ENCODE measurements at regions not wholly inside any gene's neighbourhood (a gene's known extent, or its start where the extent isn't known, plus 50 kb on each side); places are given as distances from the start of the nearest gene placed in this dataset.

GRCh38 chr1:232271991-232272589 lies 357.8 kb downstream of the SIPA1L2 start:
- DNase-seq: peak; percentile 68

- no peak for DNase-seq
These were observed 358.6 kb downstream of the SIPA1L2 start for GRCh38 chr1:232271299-232271698.

- no peak for DNase-seq
These were observed 359.9 kb downstream of the SIPA1L2 start for GRCh38 chr1:232269988-232270387.

GRCh38 chr1:232267837-232268598 lies 361.9 kb downstream of the SIPA1L2 start:
- DNase-seq: no peak

- DNase-seq: no peak
These were observed 362.7 kb downstream of the SIPA1L2 start for GRCh38 chr1:232267092-232267836.

- DNase-seq: no peak
These were observed 366.5 kb downstream of the SIPA1L2 start for GRCh38 chr1:232263452-232263851.

- no peak for DNase-seq
These were observed 366.9 kb downstream of the SIPA1L2 start for GRCh38 chr1:232262991-232263390.

- no peak for DNase-seq
These were observed 369.1 kb downstream of the SIPA1L2 start for GRCh38 chr1:232260861-232261260.

GRCh38 chr1:232260045-232260444 lies 369.9 kb downstream of the SIPA1L2 start:
- DNase-seq: no peak

GRCh38 chr1:232259333-232259732 lies 370.6 kb downstream of the SIPA1L2 start:
- no peak for DNase-seq

GRCh38 chr1:232252546-232253118 lies 377.3 kb downstream of the SIPA1L2 start:
- no peak for DNase-seq

GRCh38 chr1:232250838-232251237 lies 379.1 kb downstream of the SIPA1L2 start:
- DNase-seq: no peak

- DNase-seq: no peak
These were observed 379.8 kb downstream of the SIPA1L2 start for GRCh38 chr1:232249861-232250777.

GRCh38 chr1:232249339-232249738 lies 380.6 kb downstream of the SIPA1L2 start:
- no peak for DNase-seq

- DNase-seq: no peak
These were observed 381.6 kb downstream of the SIPA1L2 start for GRCh38 chr1:232248276-232248820.

- no peak for DNase-seq
These were observed 382.3 kb downstream of the SIPA1L2 start for GRCh38 chr1:232247669-232248068.

GRCh38 chr1:232244426-232244825 lies 385.5 kb downstream of the SIPA1L2 start:
- no peak for DNase-seq

- no peak for DNase-seq
These were observed 389.9 kb downstream of the SIPA1L2 start for GRCh38 chr1:232239998-232240397.

GRCh38 chr1:232239522-232239921 lies 390.4 kb downstream of the SIPA1L2 start:
- no peak for DNase-seq

GRCh38 chr1:232238009-232238408 lies 391.9 kb downstream of the SIPA1L2 start:
- no peak for DNase-seq

- DNase-seq: no peak
These were observed 402.6 kb downstream of the SIPA1L2 start for GRCh38 chr1:232227306-232227705.

- no peak for DNase-seq
These were observed 403.7 kb downstream of the SIPA1L2 start for GRCh38 chr1:232226197-232226712.
